ENCODE measurements at regions not wholly inside any gene's neighbourhood (a gene's known extent, or its start where the extent isn't known, plus 50 kb on each side); places are given as distances from the start of the nearest gene placed in this dataset.

DNA sequence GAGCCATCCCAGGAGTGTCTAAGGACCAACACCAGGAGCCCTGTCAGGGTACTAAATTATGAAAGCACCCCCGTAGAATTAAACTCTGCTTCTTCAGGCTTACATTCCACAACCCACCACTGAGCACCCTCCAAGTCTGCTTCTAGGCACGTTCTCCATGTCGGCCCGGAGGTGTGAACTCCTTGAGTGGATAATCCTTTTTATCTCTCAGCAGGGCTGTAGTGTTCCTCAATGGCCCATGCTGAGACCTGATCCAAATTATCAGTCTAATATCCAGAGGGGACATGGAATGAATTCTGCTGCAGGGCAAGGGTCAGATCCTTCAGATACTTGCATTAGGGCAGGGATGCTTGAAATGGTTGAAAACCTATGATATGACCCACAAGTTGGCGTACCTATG is 55.9 kb upstream of the TARP start (continued):
- TF ChIP-seq SIN3A (conservative IDR thresholded peaks at IDR 0.05 in 1 of 2, IDR thresholded peaks at IDR 0.05 in 1 of 2; ENCODE audit: low read depth in 1 of 2, low read length in 2 of 2) (no peak), BACH1 (IDR thresholded peaks at IDR 0.05; ENCODE audit: low read length) (no peak), MAFK (IDR thresholded peaks at IDR 0.05; ENCODE audit: low read depth, low read length) (no peak), MAX (IDR thresholded peaks at IDR 0.05) (no peak), ATF2 (IDR thresholded peaks at IDR 0.05; ENCODE audit: low read length) (no peak), KDM4A (IDR thresholded peaks at IDR 0.05; ENCODE audit: low read depth, low read length, severe bottlenecking) (no peak)
- TF ChIP-seq, protein P1, sequence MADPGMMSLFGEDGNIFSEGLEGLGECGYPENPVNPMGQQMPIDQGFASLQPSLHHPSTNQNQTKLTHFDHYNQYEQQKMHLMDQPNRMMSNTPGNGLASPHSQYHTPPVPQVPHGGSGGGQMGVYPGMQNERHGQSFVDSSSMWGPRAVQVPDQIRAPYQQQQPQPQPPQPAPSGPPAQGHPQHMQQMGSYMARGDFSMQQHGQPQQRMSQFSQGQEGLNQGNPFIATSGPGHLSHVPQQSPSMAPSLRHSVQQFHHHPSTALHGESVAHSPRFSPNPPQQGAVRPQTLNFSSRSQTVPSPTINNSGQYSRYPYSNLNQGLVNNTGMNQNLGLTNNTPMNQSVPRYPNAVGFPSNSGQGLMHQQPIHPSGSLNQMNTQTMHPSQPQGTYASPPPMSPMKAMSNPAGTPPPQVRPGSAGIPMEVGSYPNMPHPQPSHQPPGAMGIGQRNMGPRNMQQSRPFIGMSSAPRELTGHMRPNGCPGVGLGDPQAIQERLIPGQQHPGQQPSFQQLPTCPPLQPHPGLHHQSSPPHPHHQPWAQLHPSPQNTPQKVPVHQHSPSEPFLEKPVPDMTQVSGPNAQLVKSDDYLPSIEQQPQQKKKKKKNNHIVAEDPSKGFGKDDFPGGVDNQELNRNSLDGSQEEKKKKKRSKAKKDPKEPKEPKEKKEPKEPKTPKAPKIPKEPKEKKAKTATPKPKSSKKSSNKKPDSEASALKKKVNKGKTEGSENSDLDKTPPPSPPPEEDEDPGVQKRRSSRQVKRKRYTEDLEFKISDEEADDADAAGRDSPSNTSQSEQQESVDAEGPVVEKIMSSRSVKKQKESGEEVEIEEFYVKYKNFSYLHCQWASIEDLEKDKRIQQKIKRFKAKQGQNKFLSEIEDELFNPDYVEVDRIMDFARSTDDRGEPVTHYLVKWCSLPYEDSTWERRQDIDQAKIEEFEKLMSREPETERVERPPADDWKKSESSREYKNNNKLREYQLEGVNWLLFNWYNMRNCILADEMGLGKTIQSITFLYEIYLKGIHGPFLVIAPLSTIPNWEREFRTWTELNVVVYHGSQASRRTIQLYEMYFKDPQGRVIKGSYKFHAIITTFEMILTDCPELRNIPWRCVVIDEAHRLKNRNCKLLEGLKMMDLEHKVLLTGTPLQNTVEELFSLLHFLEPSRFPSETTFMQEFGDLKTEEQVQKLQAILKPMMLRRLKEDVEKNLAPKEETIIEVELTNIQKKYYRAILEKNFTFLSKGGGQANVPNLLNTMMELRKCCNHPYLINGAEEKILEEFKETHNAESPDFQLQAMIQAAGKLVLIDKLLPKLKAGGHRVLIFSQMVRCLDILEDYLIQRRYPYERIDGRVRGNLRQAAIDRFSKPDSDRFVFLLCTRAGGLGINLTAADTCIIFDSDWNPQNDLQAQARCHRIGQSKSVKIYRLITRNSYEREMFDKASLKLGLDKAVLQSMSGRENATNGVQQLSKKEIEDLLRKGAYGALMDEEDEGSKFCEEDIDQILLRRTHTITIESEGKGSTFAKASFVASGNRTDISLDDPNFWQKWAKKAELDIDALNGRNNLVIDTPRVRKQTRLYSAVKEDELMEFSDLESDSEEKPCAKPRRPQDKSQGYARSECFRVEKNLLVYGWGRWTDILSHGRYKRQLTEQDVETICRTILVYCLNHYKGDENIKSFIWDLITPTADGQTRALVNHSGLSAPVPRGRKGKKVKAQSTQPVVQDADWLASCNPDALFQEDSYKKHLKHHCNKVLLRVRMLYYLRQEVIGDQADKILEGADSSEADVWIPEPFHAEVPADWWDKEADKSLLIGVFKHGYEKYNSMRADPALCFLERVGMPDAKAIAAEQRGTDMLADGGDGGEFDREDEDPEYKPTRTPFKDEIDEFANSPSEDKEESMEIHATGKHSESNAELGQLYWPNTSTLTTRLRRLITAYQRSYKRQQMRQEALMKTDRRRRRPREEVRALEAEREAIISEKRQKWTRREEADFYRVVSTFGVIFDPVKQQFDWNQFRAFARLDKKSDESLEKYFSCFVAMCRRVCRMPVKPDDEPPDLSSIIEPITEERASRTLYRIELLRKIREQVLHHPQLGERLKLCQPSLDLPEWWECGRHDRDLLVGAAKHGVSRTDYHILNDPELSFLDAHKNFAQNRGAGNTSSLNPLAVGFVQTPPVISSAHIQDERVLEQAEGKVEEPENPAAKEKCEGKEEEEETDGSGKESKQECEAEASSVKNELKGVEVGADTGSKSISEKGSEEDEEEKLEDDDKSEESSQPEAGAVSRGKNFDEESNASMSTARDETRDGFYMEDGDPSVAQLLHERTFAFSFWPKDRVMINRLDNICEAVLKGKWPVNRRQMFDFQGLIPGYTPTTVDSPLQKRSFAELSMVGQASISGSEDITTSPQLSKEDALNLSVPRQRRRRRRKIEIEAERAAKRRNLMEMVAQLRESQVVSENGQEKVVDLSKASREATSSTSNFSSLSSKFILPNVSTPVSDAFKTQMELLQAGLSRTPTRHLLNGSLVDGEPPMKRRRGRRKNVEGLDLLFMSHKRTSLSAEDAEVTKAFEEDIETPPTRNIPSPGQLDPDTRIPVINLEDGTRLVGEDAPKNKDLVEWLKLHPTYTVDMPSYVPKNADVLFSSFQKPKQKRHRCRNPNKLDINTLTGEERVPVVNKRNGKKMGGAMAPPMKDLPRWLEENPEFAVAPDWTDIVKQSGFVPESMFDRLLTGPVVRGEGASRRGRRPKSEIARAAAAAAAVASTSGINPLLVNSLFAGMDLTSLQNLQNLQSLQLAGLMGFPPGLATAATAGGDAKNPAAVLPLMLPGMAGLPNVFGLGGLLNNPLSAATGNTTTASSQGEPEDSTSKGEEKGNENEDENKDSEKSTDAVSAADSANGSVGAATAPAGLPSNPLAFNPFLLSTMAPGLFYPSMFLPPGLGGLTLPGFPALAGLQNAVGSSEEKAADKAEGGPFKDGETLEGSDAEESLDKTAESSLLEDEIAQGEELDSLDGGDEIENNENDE (IDR thresholded peaks at IDR 0.05; ENCODE audit: insufficient replicate concordance, low read length): no peak

Measured in H1 (cell line).